ENCODE measurements at regions not wholly inside any gene's neighbourhood (a gene's known extent, or its start where the extent isn't known, plus 50 kb on each side); places are given as distances from the start of the nearest gene placed in this dataset.
A peak's percentile ranks its signal among the peaks of the same experiment; 100 is the strongest.
"Not testable (repeated sequence)": the region's sequence is repeated elsewhere in the genome, so short reads cannot be mapped to it uniquely, and the experiment has no call there.

DNA sequence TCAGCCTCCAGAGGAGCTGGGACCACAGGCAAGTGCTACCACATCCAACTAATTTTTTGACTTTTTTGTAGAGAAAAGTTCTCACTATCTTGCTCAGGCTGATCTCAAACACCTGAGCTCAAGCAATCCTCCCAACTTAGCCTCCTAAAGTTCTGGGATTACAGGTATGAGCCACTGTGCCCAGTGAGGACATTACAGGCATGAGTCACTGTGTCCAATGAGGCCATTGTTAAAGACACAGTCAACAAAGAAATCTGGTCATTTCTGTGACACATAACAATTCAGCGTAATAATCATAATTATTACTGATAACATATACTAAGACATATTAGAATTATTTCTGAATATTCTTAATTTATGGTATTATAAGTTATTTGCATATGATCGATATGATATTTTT is 463.4 kb upstream of the NDN start:
- DNase-seq (ENCODE audit: low spot score): no peak

DNA sequence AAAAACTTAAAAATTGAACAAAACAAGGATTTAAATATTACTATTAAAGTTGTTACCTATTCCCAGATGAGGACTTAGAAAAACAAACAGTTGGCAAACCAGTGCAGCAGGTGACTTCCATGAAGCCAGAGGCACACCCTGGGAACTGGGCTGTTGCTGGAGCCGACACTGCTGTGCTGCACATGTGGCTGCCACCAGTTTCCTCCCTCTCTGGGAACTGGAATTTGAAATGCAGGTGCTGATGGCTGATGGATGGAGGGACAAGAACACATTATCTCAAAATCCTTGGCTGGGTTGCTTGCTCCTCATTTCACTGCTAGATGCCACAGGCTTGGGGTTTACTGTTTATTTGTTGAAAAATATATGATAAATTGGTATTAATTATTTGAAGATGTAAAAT is 471.2 kb upstream of the NDN start:
- DNase-seq (ENCODE audit: low spot score): not testable (repeated sequence)

DNA sequence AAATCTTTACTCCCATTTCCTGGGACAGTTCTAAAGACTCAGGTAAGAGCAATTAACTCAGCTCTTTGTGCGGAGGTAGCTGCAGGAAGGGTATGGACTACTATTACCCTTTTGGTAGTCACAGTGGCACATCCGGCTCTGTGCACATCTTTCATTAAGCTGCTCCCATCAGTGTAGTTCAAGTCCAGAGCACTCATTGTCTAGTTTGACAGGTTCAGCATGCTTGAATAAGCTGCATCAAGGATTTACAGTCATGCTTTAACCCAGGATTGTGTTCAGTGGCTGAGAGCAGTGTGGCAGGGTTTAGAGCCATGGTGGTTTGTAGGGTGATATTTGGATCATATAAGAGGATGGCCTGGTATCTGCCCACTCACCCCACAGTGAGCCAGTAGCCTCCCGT is 478.4 kb upstream of the NDN start:
- DNase-seq (ENCODE audit: low spot score): not testable (repeated sequence)

DNA sequence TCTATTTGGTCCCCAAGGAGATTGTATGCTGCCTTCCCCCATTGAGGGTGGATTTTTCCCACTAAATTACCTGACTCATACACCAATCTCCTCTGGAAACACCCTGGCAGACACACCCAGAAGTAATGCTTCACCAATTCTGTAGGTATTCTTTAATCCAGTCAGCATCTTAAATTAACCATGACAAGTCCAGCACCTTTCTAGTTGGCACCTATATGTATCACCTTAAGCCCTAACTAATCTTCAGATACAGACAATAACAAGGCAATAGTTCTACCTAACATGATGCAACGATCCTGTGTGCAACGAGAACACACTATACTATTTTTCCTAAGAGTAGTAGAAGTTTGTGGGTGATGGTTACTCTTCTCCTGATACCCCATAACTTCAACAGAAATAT is 473.3 kb upstream of the NPAP1 start:
- DNase-seq (ENCODE audit: low spot score): not testable (repeated sequence)

DNA sequence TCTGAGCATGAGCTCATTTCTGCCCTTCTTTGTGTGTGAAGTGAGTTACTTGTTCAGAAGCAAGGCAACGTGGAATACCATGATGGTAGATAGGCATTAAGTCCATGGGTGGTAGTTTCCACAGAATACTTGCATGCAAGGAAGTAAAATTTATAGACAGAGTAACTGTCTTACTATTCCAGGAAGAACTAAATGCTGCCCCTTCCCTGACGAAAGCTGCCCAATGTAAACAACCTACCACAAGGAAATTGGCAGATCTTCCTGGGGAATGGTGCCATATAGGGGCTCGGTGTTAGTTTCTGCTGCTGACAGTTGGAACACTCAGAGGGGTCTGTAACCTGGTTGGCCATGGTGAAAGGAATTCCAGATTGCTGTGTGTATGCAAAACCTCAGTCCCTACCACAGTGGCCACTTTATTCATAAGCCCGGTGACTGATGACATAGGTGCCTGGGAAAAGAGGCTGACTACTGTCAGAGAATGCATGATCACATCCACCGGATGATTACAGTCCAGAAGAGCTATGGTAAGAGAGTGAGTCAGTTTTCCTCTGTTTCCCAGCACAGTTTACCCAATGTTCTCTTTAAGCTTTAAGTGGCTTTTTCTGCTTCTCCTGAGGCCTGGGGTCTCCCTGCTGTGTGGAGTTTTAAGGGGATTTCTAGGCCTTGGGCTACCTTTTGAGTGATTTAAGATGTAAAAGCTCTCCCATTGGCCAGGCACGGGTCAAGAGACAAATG is 463.7 kb upstream of the NPAP1 start:
- DNase-seq (ENCODE audit: low spot score): not testable (repeated sequence)

DNA sequence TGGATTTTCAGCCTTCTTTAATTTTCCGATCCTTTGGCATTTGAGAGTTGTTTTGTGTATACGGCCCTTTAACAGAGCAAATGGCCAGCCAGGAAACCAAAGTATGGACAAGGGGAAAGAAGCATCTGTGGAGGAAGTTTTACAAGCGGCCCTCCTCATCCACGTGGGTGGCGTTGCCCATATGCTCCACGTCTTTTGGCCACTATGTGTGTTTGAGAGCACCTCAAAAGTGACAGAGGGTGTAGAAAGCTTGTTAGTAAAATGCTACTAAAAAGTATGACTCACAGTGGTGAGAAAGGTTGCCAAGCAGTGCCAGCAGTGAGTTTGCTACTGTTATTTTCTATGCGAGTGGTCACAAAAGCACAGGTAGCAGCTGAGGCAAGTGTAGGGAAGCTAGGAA is 451.8 kb upstream of the NPAP1 start:
- no peak for DNase-seq (ENCODE audit: low spot score)

DNA sequence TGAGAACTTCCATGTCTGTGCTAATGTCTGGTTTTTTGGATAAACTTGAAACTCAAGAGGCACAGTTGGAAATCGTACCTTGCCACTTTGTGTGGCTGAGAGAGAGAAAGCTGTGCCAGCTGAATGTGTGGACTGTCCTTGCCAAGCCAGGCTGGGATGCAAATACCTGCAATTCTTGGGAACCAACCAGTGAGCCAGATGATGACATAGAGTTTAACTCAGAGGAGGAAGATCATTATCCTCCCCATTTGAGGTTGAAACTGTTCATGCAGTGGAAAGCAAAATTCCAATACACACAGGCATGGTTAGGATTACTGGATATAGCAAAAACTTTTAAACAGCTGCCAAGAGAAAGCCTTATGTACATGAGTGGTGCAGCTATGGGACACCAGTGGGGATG is 451.4 kb upstream of the NPAP1 start:
- no peak for DNase-seq (ENCODE audit: low spot score)

DNA sequence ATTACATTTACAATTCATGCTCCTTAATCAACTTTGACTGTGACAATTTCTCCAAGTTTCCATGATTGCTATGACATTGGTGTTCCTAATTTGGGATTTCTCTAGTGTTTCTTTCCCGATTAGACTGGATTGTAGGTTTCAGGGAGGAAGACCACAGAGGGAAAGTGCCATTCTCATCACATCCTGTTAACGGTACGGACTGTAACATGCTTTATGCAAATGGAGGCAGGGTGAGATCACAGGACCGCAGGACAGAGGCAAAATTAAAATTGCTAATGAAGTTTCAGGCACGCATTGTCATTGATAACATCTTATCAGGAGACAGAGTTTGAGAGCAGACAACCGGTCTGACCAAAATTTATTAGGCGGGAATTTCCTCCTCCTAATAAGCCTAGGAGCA is 446.7 kb upstream of the NPAP1 start:
- DNase-seq (ENCODE audit: low spot score): not testable (repeated sequence)

DNA sequence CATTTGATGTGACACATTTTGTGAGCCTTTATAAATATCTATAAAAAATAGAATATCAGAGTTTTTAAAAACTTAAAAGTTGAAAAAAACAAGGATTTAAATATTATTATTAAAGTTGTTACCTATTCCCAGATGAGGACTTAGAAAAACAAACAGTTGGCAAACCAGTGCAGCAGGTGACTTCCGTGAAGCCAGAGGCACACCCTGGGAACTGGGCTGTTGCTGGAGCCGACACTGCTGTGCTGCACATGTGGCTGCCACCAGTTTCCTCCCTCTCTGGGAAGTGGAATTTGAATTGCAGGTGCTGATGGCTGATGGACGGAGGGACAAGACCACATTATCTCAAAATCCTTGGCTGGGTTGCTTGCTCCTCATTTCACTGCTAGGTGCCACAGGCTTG is 442.4 kb upstream of the NPAP1 start:
- DNase-seq (ENCODE audit: low spot score): peak; percentile 48

DNA sequence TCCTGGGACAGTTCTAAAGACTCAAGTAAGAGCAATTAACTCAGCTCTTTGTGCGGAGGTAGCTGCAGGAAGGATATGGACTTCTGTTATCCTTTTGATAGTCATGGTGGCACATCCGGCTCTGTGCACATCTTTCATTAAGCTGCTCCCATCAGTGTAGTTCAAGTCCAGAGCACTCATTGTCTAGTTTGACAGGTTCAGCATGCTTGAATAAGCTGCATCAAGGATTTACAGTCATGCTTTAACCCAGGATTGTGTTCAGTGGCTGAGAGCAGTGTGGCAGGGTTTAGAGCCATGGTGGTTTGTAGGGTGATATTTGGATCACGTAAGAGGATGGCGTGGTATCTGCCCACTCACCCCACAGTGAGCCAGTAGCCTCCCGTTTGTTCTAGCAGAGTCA is 435.0 kb upstream of the NPAP1 start:
- not testable (repeated sequence) for DNase-seq (ENCODE audit: low spot score)

DNA sequence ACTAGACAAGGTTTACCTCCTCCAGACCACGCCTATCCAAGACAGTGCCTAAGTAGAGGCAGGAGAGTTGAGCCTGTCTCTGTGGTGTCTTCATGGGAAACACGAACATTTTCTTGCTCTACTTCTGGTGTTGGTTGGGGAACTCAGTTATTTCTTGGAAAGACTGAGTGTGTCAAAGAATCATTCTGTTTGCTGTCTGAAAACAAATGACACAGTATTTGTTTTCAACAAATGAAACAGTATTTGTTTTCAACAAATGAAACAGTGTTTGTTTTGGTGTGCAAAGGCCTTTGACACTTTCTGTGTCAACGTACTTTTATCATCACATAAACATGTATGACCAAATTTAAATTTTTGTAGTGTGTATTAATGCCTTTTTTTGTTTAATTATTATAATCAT is 416.5 kb upstream of the NPAP1 start:
- DNase-seq (ENCODE audit: low spot score): not testable (repeated sequence)

DNA sequence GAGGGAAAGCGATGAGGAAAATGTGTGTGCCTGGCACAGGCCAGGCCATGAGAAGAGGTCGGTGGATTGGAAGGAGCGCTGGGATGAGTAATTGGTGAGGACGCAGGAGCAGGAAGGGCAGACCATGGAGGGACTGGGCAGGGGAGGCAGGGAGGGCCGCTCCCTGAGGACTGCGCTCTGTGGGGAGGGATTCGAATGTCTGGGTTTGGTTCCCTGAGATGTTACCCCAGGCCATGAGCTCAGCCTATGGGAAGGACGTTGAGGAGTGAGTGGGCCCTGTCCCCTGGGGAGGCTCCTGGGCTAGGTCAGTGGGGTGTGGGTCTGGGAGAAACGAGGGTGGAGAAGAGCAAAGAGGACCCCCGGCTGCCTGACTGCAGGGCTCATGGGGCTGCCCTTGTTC is 415.2 kb upstream of the NPAP1 start:
- DNase-seq (ENCODE audit: low spot score): not testable (repeated sequence)

DNA sequence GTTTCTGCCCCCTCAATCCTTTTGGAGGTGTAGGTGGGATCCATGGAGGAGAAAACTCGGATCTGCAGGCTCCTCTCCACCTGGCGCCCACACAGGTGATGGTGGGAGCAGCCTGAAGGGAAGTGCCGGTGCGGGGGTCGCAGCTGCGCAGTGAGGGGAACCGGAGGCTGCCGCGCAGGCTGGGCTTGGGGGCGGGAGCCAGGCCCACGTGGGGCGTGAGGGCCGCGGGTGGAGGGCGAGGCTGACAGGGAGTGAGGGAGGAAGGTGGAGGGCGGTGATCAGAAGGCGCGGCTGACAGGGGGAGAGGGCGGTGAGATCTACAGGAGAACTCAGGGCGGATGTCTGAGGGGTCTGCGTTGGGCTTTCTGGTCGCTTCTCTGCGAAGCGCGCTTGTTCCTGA is 414.7 kb upstream of the NPAP1 start:
- DNase-seq (ENCODE audit: low spot score): not testable (repeated sequence)

DNA sequence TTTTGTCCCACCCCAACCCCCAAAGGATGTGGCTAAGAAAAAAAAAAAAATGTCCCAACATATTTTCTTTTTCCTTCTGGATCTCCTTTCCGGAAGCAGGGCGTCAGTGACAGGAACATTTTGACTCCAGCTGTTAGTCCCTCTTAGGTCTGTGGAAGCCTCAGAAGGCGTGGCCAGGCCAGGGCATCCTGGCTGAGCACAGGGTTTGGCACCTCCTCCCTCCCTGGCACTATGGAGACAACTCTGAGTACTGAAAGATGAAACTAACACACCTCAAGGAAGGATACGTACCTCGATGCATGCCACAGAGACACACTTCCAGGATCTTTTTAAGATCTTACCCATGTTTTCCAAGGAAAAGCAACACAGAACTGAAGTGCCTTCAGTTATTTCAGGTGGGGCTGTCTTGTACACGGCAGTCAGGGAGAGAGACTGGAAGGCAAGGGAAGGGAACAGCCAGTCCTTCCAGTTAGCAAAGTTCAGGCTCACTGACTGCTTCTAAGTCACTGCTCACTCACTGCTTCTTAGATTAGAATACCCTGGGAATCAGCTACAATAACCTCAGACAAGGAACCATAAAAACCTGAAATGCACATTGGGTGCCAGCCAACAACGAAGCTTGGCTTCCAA is 406.9 kb upstream of the NPAP1 start:
- not testable (repeated sequence) for DNase-seq (ENCODE audit: low spot score)

DNA sequence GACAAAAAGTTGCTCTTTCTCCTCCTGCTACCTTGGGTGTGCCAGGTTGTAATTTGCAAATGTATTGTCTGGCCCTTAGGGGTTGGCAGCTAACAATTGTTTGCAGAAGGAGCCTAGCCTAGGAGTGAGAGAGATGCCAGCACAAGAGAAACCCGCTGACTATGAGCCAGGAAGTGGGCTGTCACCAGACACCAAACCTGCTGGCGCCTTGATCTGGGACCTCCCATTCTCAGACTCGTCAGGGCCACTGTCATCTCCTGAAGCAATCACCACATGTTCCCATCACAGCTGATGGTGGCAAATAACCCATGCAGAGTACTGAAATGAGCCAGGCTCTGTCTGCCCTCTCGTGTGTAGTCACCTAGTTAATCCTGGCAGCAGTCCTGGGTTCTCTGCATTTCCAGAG is 406.4 kb upstream of the NPAP1 start:
- DNase-seq (ENCODE audit: low spot score): peak; percentile 50

DNA sequence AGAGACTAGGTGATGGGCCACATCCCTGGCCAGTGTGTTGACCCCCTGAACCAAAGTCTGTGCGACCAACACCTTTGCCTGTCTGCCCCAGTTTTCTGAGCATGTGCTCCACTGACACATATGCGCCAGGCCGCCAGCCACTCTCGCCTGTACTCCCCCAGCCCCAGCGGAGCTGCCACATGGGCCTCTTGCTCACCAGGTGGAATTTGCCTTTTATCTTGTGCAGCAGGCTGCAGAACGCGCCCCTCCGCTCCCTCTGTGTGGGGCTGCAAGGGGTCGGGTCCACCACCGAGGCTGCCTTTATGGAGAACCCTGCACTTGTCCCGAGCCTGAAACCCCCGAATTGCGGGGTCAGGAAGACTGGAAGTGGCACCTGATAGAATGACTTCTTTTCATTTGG is 405.7 kb upstream of the NPAP1 start:
- DNase-seq (ENCODE audit: low spot score): no peak

DNA sequence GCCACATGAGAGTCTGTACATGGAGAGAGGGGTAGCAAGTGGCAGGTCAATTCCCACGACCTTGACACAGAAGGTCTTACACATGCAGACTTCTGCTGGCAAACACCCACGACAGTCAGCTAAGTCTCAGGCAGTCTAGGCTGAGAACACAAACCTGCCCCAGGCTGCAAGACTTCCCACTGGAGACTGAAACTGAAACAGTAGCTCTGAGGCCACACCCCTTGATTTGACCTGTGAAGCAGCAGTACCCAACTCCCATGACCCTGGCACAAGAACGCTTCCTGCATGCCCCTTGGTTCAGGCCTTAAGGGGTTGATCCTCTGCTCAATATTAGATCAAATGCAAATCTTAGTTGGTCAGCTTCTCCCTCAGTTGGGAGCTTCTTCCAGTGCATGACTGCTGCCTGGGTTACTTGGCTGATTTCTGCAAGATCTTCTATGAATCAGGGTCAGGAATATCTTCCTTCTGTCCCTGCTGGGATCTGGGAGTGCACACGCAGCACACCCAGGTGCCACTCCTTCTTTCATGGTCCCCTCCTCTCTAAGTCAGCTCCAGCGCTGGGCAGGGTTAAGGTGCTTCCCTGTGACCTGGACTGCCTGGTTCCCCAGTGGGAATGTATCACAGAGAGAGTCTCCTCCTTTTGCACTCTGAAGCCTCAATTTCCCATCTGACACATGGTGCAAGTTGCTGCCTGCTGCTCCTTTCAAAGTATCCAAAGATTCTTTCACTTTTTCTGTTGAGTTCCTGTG is 403.9 kb upstream of the NPAP1 start:
- DNase-seq (ENCODE audit: low spot score): not testable (repeated sequence)

DNA sequence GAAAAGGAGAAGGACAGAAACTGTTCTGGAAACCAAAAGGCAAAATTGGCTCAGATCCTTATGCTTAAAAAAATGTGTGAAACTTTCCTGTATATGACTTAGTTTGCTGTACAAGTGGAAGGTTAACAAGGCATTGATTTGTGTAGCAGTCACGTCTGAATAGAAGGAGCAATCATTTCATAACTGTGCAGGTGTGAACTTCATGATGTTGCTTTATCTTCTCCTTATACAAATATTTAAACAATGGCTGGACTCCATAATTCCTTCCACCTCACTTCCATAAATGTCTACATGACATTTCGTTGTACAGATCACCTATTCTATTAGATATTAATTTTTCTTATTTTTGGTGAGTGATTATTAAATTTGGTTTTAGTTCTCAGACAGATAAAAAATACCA is 382.7 kb upstream of the NPAP1 start:
- DNase-seq (ENCODE audit: low spot score): no peak

DNA sequence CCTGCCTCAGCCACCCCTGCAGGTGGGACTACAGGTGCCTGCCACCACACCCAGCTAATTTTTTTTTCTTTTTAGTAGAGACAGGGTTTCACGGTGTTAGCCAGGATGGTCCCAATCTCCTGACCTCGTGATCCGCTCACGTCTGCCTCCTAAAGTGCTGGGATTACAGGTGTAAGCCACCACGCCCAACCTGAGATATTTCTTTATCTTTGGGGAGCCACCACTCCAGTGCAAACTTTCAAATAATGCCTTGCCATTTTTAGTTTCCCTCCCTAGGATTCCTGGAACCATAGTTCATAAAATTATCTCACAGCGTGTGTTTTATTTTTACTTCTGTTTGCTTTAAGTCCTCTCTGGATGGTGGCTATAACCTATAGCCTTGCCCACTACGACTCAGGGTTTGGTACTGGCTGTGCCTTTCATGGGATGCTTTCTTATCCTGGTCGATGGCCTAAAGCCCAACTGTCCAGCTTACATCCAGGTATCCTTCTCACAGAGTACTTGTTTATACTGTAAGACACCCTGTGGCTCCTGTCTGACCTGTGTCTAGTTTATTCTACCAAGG is 374.7 kb upstream of the NPAP1 start:
- DNase-seq (ENCODE audit: low spot score): not testable (repeated sequence)

DNA sequence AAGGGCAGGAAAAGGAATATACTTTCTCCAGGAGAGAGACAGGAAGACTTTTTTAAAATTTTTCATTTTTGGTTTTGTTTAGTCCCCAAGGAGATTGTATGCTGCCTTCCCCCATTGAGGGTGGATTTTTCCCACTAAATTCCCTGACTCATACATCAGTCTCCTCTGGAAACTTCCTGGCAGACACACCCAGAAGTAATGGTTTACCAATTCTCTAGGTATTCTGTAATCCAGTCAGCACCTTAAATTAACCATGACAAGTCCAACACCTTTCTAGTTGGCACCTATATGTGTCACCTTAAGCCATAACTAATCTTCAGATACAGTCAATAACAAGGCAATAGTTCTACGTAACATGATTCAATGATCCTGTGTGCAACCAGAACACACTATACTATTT is 373.6 kb upstream of the NPAP1 start:
- not testable (repeated sequence) for DNase-seq (ENCODE audit: low spot score)

DNA sequence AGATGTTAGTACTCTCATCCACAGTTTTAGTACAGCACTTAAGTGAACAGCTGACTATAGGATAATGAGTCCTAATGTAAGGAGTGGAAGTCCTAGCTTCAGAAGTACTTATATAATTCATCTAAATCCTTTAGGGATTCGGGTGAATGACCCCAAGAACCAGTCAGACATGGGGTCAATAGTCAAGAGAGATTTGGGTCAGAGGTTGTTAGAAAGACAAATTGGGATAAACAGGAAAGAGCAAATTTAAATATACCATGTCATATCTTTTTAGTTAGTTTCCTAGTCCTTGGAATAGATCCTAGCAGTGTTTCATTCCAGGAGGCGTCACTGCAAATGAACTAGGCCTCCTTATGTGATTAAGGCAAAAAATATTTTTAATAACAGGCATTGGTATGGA is 370.8 kb upstream of the NPAP1 start:
- DNase-seq (ENCODE audit: low spot score): not testable (repeated sequence)

DNA sequence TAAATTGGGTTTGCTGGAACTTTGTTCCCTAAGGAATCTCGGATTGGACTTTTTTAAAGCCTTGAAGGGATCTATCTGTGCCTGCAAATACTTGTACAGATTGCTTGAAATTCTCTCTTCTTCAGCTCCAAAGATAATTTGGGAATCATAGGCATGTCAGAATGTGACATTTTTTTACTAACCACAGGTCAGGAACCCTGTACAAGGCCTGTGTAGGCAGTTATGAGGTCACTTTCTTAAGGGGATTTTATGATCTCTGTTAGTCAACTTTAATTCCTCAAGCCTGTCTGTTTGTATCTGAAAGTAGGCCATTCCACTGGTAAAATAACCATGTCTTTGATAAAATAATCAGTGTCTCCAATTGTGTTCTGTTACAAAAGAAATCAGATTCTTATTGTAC is 369.9 kb upstream of the NPAP1 start:
- DNase-seq (ENCODE audit: low spot score): not testable (repeated sequence)

DNA sequence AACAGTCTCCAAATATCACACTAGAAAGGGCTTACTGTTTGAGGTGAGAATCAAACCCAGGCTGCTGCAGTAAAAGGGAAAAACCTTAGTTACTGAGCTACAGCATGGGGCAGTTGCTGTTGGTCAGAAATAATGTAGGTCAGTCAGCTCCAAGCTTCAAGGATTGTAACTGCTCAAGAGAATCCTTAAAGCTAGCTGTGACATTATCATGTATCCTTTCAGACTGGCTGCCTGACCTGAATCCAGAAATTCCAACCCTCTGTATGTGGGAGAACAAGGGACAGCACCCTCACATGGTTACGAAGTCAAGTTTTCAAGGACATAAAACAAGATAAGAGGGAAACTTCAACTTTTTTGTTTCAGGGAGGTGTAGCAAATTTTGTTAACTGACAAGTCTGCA is 365.9 kb upstream of the NPAP1 start:
- DNase-seq (ENCODE audit: low spot score): not testable (repeated sequence)

Measured in ureter (tissue), 1 donor.